PC-9 (cell line): ENCODE measurements at regions not wholly inside any gene's neighbourhood (a gene's known extent, or its start where the extent isn't known, plus 50 kb on each side); places are given as distances from the start of the nearest gene placed in this dataset.

Experiments
- CTCF ChIP-seq: fragments of 200-600 bp; sonication (generic); conservative IDR thresholded peaks from 2 replicates; pipeline ENCODE4 v1.6.1; 2017; ENCODE audit warnings: mixed run types, antibody characterized with exemption, mild to moderate bottlenecking, moderate library complexity
- EZH2 ChIP-seq: fragments of 200-600 bp; sonication (generic); IDR thresholded peaks from 2 replicates; pipeline ENCODE4 v1.8.0; 2017; ENCODE audit warnings: antibody characterized with exemption, low read depth

- TF ChIP-seq CTCF (no peak), EZH2 (no peak)
Measured at GRCh38 chr2:239716009-239716408, 309.1 kb downstream of the NDUFA10 start.
